HepG2 (cell line): ENCODE measurements at regions not wholly inside any gene's neighbourhood (a gene's known extent, or its start where the extent isn't known, plus 50 kb on each side); places are given as distances from the start of the nearest gene placed in this dataset.

Source experiments
- ATAC-seq: fragments of 200-7000 bp; cut with Tn5 transposase; 3 replicates; pipeline ENCODE4 v1.9.1; 2020; ENCODE audit warnings: mild to moderate bottlenecking, moderate library complexity
- BruUV-seq: library from RNA; stranded (reverse); fragments of 400-500 nt; replicated peaks from 2 replicates; lab custom pipeline; 2021; lab: Mats Ljungman, UMichigan
- CTCF ChIA-PET: fragments of 300-600 bp; formaldehyde crosslinking; extraction: SDS; loops from one replicate; lab custom pipeline; 2021; ENCODE audit warnings: low total read pairs, inconsistent platforms, low intra/inter-chr PET ratio; lab: Yijun Ruan, JAX
- POLR2A ChIA-PET: fragments of 350-600 bp; sonication (Branson Sonifier 250); formaldehyde crosslinking; loops from one replicate; lab custom pipeline; 2020; ENCODE audit warnings: antibody characterized with exemption, inconsistent platforms; lab: Yijun Ruan, JAX
- DNase-seq: peaks from one replicate; pipeline ENCODE4 v3.0.0-alpha.2; 2015; ENCODE audit warnings: low spot score
- FAIRE-seq: peaks from 3 replicates; lab custom pipeline; 2011; peaks lifted over from hg19 to GRCh38; lab: Jason Lieb, UNC
- H2AFZ ChIP-seq: one replicate; pipeline ENCODE4 v1.6.1; 2011; ENCODE audit warnings: low read length, inconsistent platforms
- H3K27ac ChIP-seq: fragments of 300-600 bp; 3 replicates; pipeline ENCODE4 v1.8.0; 2011; ENCODE audit warnings: mixed run types, mild to moderate bottlenecking, mixed read lengths, low read length, inconsistent platforms; ENCODE audit not compliant: insufficient read depth; ENCODE audit errors: extremely low read length
- H3K27me3 ChIP-seq, 2 experiments: fragments of 200-600 bp in 1 of 2; 2 replicates in 1 of 2; 3 replicates in 1 of 2; pipeline versions ENCODE4 v1.6.0 to v1.8.0; 2011; ENCODE audit warnings: low read length in 2 of 2, mild to moderate bottlenecking in 2 of 2, moderate library complexity in 2 of 2, inconsistent platforms in 1 of 2; ENCODE audit not compliant: insufficient read depth in 2 of 2, control insufficient read depth in 1 of 2
- H3K36me3 ChIP-seq, 2 experiments: fragments of 200-600 bp in 1 of 2; replicated peaks in 1 of 2; 2 replicates in 1 of 2; 3 replicates in 1 of 2; pipeline versions ENCODE4 v1.5.1 to v1.8.0; 2011; ENCODE audit warnings: low read length in 2 of 2, inconsistent platforms in 1 of 2; ENCODE audit not compliant: insufficient read depth in 2 of 2, control insufficient read depth in 1 of 2
- H3K4me1 ChIP-seq: 2 replicates; pipeline ENCODE4 v1.5.1; 2012; ENCODE audit warnings: low read length, inconsistent platforms; ENCODE audit not compliant: insufficient read depth
- H3K4me2 ChIP-seq: 2 replicates; pipeline ENCODE4 v1.6.0; 2011; ENCODE audit warnings: low read depth, low read length, inconsistent platforms
- H3K4me3 ChIP-seq, 3 experiments: fragments of 200-600 bp in 1 of 3; sonication (generic), shearing (Covaris generic) in 1 of 3; replicated peaks in 1 of 3; 2 replicates each; pipeline ENCODE4 v1.5.1; 2011 to 2016; ENCODE audit warnings: low read length in 3 of 3, inconsistent platforms in 2 of 3, low read depth in 2 of 3, mild to moderate bottlenecking in 2 of 3, control low read depth in 1 of 3, mixed read lengths in 1 of 3; ENCODE audit not compliant: insufficient read depth in 1 of 3
- H3K79me2 ChIP-seq: one replicate; pipeline ENCODE4 v1.6.1; 2011; ENCODE audit warnings: low read length, inconsistent platforms; ENCODE audit not compliant: insufficient read depth
- H3K9ac ChIP-seq: 2 replicates; pipeline ENCODE4 v1.6.0; 2011; ENCODE audit warnings: mild to moderate bottlenecking, low read depth, low read length, inconsistent platforms; ENCODE audit not compliant: insufficient read depth
- H3K9me3 ChIP-seq: 2 replicates; pipeline ENCODE4 v1.5.1; 2012; ENCODE audit warnings: mild to moderate bottlenecking, low read length
- H4K20me1 ChIP-seq: 2 replicates; pipeline ENCODE4 v1.6.0; 2011; ENCODE audit warnings: inconsistent platforms, mild to moderate bottlenecking, low read length, moderate library complexity; ENCODE audit not compliant: insufficient read depth
- CREM ChIP-seq, 2 experiments: sonication (generic) in 1 of 2; formaldehyde crosslinking in 1 of 2; IDR thresholded peaks; 2 replicates each; pipeline versions ENCODE4 v1.4.0 to v1.6.1; 2016 to 2020; ENCODE audit warnings: antibody characterized with exemption in 1 of 2, mild to moderate bottlenecking in 1 of 2, missing genetic modification reagents in 1 of 2
- IKZF1 ChIP-seq: fragments of 450-650 bp; IDR thresholded peaks from 2 replicates; pipeline ENCODE4 v1.7.1; 2016
- KLF15 ChIP-seq: sonication (generic); formaldehyde crosslinking; IDR thresholded peaks from 2 replicates; pipeline ENCODE4 v1.8.1; 2023; ENCODE audit warnings: borderline replicate concordance, mild to moderate bottlenecking, inconsistent platforms, missing genetic modification reagents, mixed read lengths
- MTF2 ChIP-seq: sonication (generic); formaldehyde crosslinking; IDR thresholded peaks from 2 replicates; pipeline ENCODE4 v1.5.0; 2020; ENCODE audit warnings: missing genetic modification reagents, borderline replicate concordance
- POLR2AphosphoS5 ChIP-seq: IDR thresholded peaks from 2 replicates; pipeline ENCODE4 v1.6.1; 2012; ENCODE audit warnings: low read depth, low read length
- ZNF12 ChIP-seq: sonication (generic); formaldehyde crosslinking; IDR thresholded peaks from 2 replicates; pipeline ENCODE4 v1.5.0; 2020; ENCODE audit warnings: missing genetic modification reagents
- ZNF205 ChIP-seq: IDR thresholded peaks from 2 replicates; pipeline ENCODE4 v1.6.1; 2018; ENCODE audit warnings: missing biosample characterization, missing genetic modification reagents
- ZNF512B ChIP-seq: sonication (generic); formaldehyde crosslinking; IDR thresholded peaks from 2 replicates; pipeline ENCODE4 v1.5.1; 2020; ENCODE audit warnings: missing genetic modification reagents, mild to moderate bottlenecking, borderline replicate concordance
- ZNF83 ChIP-seq: sonication (generic); formaldehyde crosslinking; IDR thresholded peaks from 2 replicates; pipeline ENCODE4 v1.4.0; 2020; ENCODE audit warnings: missing genetic modification reagents, mild to moderate bottlenecking, borderline replicate concordance
- WGBS: methylation state at CpG from one replicate; pipeline ENCODE4 v1.1.6; 2017; ENCODE audit warnings: low lambda C conversion rate; 5-methylcytosine and 5-hydroxymethylcytosine counted together
- in situ Hi-C: cut with HindIII; loops from 2 replicates; pipeline ENCODE4 v1.10.0; 2017; ENCODE audit warnings: low pct_unique_long_range_greater_than_20kb; ENCODE audit not compliant: extremely low pct_ligation_motif_present
- intact Hi-C: fragments of 100-400 bp; cut with micrococcal nuclease; formaldehyde crosslinking; loops from one replicate; pipeline ENCODE4 v1.10.0; 2022; ENCODE audit not compliant: unreplicated experiment
- TF ChIP-seq, protein P1 (sequence below): sonication (generic); formaldehyde crosslinking; IDR thresholded peaks from 2 replicates; pipeline ENCODE4 v1.8.0; 2022; ENCODE audit warnings: missing genetic modification reagents, mild to moderate bottlenecking, moderate library complexity, borderline replicate concordance

GRCh38 chr11:19555266-19555665, 157.4 kb upstream of the NAV2 start:
- WGBS, result 4% methylated on average over 3 of the region's 3 CpGs
- Histone ChIP-seq H3K4me3 (no peak overlapping the region), H3K4me1 (no peaks in the 10 kb centered on the region), H3K27ac (no peak overlapping the region), H2AFZ (no peak overlapping the region), H3K4me2 (no peak overlapping the region), H3K36me3 (no peaks in the 10 kb centered on the region), H4K20me1 (peaks cover 4% of the 10 kb centered on the region; the same call in 1 of the 2 replicates), H3K79me2 (no peaks in the 10 kb centered on the region), H3K9me3 (no peaks in the 10 kb centered on the region), H3K9ac (no peak overlapping the region), H3K27me3 (peaks cover 1 to 17% of the 10 kb centered on the region in 2 experiments; a peak in 4 of 5 replicates)
- intact Hi-C loops (no loop called here), in situ Hi-C loops (loop anchor here (5.0 kb wide), 2 partner anchors 243 to 483 kb away; no protein-coding TSS in a partner anchor)
- DNase-seq, result no peak
- BruUV-seq, result no TSS peak
- ATAC-seq, result no peak
- FAIRE-seq, result no peak
- ChIA-PET POLR2A (no interaction called here), CTCF (interaction anchor here (4.9 kb wide), 1 partner anchor 243 kb away, joined by 34 read pairs; no protein-coding TSS in a partner anchor)
- TF ChIP-seq ZNF12 (no peak), POLR2AphosphoS5 (no peak), ZNF205 (CRISPR knock-in tag) (no peak), IKZF1 (no peak), KLF15 (CRISPR knock-in tag) (no peak), CREM (IDR thresholded peaks at IDR 0.05) (no peak), CREM (CRISPR knock-in tag; IDR thresholded peaks at IDR 0.05) (no peak), ZNF512B (CRISPR knock-in tag) (no peak), MTF2 (CRISPR knock-in tag) (no peak), ZNF83 (no peak)
- TF ChIP-seq, protein P1, sequence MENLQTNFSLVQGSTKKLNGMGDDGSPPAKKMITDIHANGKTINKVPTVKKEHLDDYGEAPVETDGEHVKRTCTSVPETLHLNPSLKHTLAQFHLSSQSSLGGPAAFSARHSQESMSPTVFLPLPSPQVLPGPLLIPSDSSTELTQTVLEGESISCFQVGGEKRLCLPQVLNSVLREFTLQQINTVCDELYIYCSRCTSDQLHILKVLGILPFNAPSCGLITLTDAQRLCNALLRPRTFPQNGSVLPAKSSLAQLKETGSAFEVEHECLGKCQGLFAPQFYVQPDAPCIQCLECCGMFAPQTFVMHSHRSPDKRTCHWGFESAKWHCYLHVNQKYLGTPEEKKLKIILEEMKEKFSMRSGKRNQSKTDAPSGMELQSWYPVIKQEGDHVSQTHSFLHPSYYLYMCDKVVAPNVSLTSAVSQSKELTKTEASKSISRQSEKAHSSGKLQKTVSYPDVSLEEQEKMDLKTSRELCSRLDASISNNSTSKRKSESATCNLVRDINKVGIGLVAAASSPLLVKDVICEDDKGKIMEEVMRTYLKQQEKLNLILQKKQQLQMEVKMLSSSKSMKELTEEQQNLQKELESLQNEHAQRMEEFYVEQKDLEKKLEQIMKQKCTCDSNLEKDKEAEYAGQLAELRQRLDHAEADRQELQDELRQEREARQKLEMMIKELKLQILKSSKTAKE (CRISPR knock-in tag), result no peak
